Astrocyte (in vitro differentiated cells and primary cell): ENCODE measurements at regions not wholly inside any gene's neighbourhood (a gene's known extent, or its start where the extent isn't known, plus 50 kb on each side); places are given as distances from the start of the nearest gene placed in this dataset.

ENCODE experiments used
- CTCF ChIP-seq: IDR thresholded peaks from 2 replicates; pipeline ENCODE4 v1.5.1; 2011; ENCODE audit warnings: low read depth, mild to moderate bottlenecking, inconsistent platforms, low read length, moderate library complexity; ENCODE audit not compliant: insufficient read depth
- EZH2 ChIP-seq: IDR thresholded peaks from 2 replicates; pipeline ENCODE4 v1.6.1; 2012; ENCODE audit warnings: mild to moderate bottlenecking, low read length, inconsistent platforms; ENCODE audit not compliant: insufficient read depth

- TF ChIP-seq CTCF: peak; percentile 91
- no peak for TF ChIP-seq EZH2
These were observed 93.9 kb upstream of the PPM1J start for GRCh38 chr1:112808861-112809684.
